GM21447 (cell line): ENCODE measurements at regions not wholly inside any gene's neighbourhood (a gene's known extent, or its start where the extent isn't known, plus 50 kb on each side); places are given as distances from the start of the nearest gene placed in this dataset.
"Not testable (repeated sequence)": the region's sequence is repeated elsewhere in the genome, so short reads cannot be mapped to it uniquely, and the experiment has no call there.

Experiments used
- ATAC-seq: cut with Tn5 transposase; IDR thresholded peaks from one replicate; pipeline ENCODE4 v1.9.1; 2021; ENCODE audit not compliant: unreplicated experiment

GRCh38 chr22:22061085-22062077 is 78.8 kb upstream of the TOP3B start:
- no peak for ATAC-seq

DNA sequence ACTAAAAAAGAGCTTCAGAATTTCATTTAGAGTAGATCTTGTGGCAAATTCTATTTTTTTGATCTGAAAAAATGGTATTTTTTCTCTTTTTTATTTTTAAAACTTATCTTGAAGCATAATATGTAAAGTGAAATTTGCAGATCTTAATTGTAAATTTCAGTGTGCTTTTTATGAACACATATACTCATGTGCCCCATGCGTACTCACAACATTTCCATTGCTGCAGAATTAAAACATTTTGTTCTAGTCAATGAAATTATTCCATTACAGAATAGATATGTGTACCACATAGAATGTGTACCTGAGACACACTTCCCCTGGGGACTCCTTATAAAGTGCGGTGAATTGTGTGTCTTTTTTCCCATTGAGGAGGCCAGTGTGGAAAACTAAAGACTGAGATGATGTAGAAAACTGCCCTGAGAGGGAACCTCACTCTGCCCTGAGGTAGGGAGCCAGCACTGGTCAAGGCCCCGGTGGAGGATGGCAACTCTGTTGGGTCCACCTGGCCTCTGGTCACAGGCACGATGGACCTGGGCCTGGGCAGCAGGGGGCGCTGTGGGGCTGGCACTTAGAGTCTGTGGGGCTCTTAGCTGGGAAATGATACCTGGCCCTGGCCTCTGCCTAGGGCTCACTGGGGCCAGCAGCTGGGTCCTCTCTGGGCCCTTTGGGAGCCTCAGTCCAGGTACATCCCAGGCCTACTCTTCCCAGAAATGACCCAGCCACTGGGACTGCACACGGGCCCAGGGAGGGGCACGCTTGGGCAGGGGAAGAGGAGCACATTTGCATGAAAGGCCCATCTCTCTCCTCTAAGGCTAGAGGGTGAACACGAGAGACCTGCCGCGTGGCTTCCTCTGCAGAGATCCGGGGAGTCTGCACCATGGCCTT is 77.9 kb upstream of the TOP3B start:
- no peak for ATAC-seq

DNA sequence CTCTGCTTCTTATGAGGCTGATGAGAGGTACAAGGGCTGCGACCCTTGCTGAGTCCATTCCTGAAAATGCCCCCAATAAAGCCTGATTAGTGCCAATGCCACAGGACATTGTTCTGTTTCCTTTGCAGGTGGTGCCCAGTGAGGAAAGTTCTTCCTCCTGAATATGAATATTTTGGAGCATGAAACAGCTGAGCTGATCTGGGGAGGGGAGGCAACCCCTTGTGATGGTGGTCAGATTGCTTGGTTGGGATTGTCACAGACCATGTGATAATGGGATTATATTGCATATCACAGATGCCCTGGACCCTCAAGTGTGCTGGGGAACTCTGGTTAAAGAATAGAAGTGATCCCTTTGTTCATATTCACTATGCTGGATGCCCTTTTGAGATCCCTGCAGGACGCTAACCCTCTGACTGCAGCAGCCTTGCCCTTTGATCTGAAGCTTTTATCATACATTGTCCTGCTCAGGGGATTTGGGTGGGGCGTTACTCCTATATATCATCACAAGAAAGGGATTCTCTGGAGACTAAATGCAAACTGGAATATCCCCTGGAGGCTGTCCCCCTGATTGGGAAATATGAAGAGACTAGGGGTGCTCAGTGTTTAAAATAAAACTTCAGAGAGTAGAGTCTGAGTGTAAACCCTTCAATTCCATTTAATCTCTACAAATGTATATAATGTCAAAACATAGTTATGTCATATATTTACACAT is 76.9 kb upstream of the TOP3B start:
- no peak for ATAC-seq

DNA sequence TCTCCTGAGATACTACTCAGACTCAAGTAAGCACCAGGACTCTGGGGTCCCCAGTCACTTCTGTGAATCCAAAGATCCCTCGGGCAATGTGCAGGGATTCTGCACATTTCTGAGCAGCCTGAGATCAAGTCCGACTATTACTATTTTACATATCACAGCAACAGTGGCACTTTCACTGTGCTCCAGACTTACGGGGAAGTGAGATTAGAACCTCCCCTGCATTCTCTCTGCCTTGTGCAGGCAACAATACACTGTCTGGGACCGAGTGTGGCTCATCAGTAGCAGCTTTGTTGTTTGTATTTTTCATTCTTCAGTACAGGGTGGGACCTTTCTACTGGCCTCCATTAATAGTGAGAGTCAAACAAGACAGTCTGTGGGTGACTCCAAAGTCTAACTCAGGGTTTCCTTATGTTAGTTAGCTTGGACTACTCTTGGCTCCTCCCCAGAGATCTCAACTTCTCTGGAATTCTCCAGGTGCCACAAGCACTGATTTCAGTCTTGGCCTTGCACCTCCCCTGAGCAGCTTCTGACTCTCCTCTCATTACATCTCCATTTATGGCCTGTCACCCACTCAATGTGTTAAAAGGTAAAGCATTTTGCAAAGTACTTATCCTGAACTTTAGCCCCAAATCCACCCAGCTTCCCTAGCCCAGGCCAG is 76.2 kb upstream of the TOP3B start:
- no peak for ATAC-seq

- ATAC-seq: no peak
These were observed 75.2 kb upstream of the TOP3B start for GRCh38 chr22:22057617-22058378.

- ATAC-seq: not testable (repeated sequence)
These were observed 74.4 kb upstream of the TOP3B start for GRCh38 chr22:22056809-22057594.

GRCh38 chr22:22052548-22053139 is 70.1 kb upstream of the TOP3B start:
- ATAC-seq: not testable (repeated sequence)

DNA sequence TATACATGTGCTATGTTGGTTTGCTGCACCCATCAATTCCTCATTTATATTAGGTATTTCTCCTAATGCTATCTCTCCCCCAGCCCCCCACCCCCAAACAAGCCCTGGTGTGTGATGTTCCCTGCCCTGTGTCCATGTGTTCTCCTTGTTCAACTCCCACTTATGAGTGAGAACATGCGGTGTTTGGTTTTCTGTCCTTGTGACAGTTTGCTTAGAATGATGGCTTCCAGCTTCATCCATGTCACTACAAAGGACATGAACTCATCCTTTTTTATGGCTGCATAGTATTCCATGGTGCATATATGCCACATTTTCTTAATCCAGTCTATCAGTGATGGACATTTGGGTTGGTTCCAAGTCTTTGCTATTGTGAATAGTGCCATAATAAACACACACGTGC is 68.4 kb upstream of the TOP3B start:
- not testable (repeated sequence) for ATAC-seq

DNA sequence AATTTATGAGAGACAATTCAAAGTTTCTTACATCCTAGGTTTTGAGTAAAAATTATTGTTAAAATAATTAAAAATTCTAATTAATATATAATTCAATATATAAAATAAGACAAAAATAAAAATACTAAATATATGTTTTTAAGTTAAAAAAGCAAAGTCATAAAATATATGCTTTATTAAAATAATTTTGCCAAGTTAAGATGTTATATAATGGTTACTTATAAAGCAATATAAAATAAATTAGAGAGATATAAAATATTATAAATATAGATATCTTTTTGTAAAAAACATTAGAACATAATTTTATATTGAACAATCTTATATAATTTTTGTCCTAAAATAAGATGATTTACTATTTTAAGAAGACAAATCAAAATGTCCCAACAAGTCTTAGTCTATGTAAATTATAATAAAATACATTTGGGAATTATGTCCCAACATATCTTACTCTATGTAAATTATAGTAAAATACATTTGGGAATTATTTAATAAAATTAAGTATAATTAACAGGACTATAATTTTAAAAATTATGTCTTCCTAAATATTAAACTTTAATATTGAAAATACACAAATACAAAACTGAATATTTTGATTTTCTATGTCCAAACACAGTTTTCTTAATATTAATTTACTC is 67.7 kb upstream of the TOP3B start:
- no peak for ATAC-seq

GRCh38 chr22:22049684-22050083 is 67.1 kb upstream of the TOP3B start:
- no peak for ATAC-seq

DNA sequence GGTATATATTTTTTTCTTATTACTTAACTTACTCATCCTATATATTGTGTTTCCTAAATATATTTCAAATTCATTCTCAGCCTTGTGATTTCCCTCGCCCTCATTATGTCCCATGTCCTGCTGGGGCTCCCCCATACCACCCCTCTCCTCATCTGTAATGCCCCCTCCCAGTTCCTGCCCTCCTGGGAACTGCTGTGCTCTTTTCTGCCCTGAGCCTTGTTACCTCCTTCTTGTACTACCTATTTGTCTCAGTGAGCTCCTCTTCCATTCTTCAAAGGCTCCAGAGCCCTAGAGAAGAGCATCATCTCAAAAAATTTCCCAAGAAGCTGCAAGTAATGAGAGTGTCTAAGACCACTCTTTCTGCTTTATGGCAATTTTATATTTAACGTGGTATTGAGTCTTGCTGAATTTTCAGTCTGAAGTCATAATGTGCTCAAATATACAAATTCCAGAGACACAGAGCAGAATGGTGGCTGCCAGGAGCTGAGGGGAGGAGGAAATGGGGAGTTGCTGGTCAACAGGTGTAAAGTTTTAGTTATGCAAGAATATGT is 66.5 kb upstream of the TOP3B start:
- no peak for ATAC-seq

GRCh38 chr22:22048318-22048942 is 65.8 kb upstream of the TOP3B start:
- no peak for ATAC-seq

- ATAC-seq: no peak
These were observed 65.2 kb upstream of the TOP3B start for GRCh38 chr22:22047776-22048175.

DNA sequence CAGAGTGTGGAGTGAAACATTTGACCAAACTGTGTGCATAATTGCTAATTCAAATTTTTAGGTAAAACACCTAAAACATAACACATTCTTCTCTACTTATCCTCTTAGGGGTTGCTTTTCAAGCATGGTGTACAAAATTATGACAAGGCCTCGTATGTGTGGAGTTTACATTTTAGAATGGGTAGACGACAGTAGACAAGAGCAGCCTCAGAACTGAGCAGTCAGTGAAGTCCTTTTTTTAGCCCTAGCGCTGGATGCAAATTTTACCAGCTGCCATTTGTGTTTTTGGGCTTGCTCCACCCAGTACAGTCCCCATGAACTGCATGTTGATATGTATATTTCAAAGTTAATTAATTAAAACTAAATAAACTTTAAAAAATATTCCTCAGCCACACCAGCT is 64.7 kb upstream of the TOP3B start:
- no peak for ATAC-seq

- ATAC-seq: no peak
These were observed 63.8 kb upstream of the TOP3B start for GRCh38 chr22:22046370-22046769.

- ATAC-seq: no peak
These were observed 63.2 kb upstream of the TOP3B start for GRCh38 chr22:22045571-22046335.

- ATAC-seq: no peak
These were observed 61.6 kb upstream of the TOP3B start for GRCh38 chr22:22044153-22044552.
